Panc1 (cell line): ENCODE measurements at regions not wholly inside any gene's neighbourhood (a gene's known extent, or its start where the extent isn't known, plus 50 kb on each side); places are given as distances from the start of the nearest gene placed in this dataset.

ENCODE experiments used
- CTCF ChIP-seq: fragments of 450-650 bp; IDR thresholded peaks from 2 replicates; pipeline ENCODE4 v1.5.1; 2017; ENCODE audit warnings: mild to moderate bottlenecking
- POLR2AphosphoS5 ChIP-seq: IDR thresholded peaks from 2 replicates; pipeline ENCODE4 v1.6.1; 2012; ENCODE audit warnings: mild to moderate bottlenecking, low read depth, low read length, moderate library complexity
- REST ChIP-seq, 2 experiments: IDR thresholded peaks; 2 replicates each; pipeline ENCODE4 v1.6.1; 2011 to 2012; ENCODE audit warnings: low read depth in 2 of 2, control low read depth in 1 of 2, low read length in 1 of 2, mild to moderate bottlenecking in 1 of 2, moderate library complexity in 1 of 2; ENCODE audit not compliant: insufficient read depth in 1 of 2
- SIN3A ChIP-seq: IDR thresholded peaks from 2 replicates; pipeline ENCODE4 v1.6.1; 2012; ENCODE audit warnings: low read depth, mild to moderate bottlenecking, low read length, moderate library complexity, borderline replicate concordance; ENCODE audit not compliant: insufficient read depth
- TCF7L2 ChIP-seq: IDR thresholded peaks from 2 replicates; pipeline ENCODE4 v1.6.1; 2011; ENCODE audit warnings: mild to moderate bottlenecking, low read depth, low read length, inconsistent platforms

- TF ChIP-seq CTCF (no peak), POLR2AphosphoS5 (no peak), TCF7L2 (no peak), REST (IDR thresholded peaks at IDR 0.05; ENCODE audit: insufficient read depth in 1 of 2, low read depth in 2 of 2, low read length in 1 of 2) (no peak), SIN3A (no peak)
Observed at GRCh38 chr13:37366044-37366770, 232.4 kb downstream of the POSTN start.
